Epithelial cell of esophagus (primary cell): ENCODE measurements at regions not wholly inside any gene's neighbourhood (a gene's known extent, or its start where the extent isn't known, plus 50 kb on each side); places are given as distances from the start of the nearest gene placed in this dataset.
"Not testable (repeated sequence)": the region's sequence is repeated elsewhere in the genome, so short reads cannot be mapped to it uniquely, and the experiment has no call there.

ENCODE experiments used
- DNase-seq: peaks from one replicate; pipeline ENCODE4 v3.0.0; 2010; ENCODE audit warnings: low read depth
- H3K4me3 ChIP-seq: 2 replicates; pipeline ENCODE4 v1.5.1; 2011; ENCODE audit warnings: mild to moderate bottlenecking, low read length, control low read depth
- CTCF ChIP-seq: IDR thresholded peaks from 2 replicates; pipeline ENCODE4 v1.5.1; 2011; ENCODE audit warnings: low read depth, mild to moderate bottlenecking, low read length, control low read depth, inconsistent platforms; ENCODE audit not compliant: insufficient read depth; ENCODE audit errors: missing control alignments

DNA sequence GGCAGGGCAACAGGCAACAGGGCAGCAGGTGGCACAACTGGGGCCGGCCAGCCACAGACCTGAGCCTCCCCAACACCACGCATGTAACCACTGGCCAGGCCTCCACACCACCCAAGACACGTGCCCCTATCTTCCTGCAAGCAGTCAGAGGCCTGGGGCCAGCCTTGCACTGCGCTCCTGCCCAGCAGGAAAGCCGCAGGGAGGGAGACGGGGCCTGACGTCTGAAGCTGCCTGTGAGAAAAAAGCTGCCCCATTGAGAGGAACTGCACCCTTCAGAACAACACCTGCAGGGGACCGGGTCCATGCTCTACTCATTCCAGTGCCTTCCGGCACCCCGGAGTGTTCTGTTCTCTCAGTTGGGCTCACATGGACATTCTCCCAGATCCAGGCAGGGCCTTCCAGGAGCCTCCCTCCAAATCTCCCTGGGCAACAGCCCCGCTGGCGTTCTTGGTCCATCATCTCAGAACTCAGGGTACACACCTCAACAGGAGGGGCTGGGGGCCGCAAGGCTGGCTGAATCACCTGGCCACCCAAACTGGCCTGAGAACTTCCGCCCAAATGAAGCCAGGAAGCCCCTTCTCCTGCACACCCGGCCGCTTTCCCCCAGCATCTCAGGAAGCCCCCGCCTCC is 5403.6 kb upstream of the TPTE start:
- not testable (repeated sequence) for DNase-seq, H3K4me3 ChIP-seq

DNA sequence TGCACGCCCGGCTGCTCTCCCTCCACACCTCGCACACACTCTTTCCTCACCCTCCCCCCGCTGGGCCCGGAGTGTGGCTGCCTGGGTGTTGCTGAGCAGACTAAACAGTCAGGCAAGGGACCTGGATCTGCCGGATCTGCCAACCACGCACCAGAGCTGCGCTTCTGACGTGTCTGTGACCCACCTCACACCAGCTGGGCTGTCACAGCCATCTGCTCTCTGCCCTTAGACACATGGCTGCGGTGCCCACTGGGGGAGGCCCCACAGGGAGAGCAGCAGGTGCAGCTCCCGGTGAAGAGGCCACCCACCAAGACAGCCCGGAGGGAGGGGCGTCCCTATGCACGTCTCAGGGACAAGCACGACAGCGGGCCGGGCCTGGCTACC is 5403.1 kb upstream of the TPTE start:
- not testable (repeated sequence) for H3K4me3 ChIP-seq, DNase-seq

DNA sequence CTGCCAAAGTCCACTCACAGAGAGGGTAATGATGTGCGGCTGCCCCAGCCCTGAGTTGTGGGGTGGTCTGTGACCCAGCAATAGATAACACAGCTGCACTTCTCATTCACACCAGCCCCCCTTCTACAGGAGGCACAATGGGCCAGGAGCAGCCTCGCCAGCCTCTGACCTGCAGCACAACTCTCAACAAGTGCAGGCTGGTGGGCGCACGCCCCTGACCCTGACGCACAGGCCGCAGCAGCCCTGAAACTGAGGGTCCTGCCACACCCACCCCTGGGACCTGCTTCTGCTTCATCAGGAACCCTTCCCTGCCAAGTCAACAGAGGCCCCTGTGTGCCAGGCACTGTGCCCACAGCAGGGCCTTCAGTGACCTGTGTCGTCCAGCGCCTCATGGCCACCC is 5402.2 kb upstream of the TPTE start:
- DNase-seq, result not testable (repeated sequence)

GRCh38 chr21:5121399-5121798 is 5400.0 kb upstream of the TPTE start:
- not testable (repeated sequence) for H3K4me3 ChIP-seq, DNase-seq

More for the DNA sequence above, 5402.2 kb upstream of the TPTE start:
- not testable (repeated sequence) for H3K4me3 ChIP-seq

- not testable (repeated sequence) for H3K4me3 ChIP-seq, DNase-seq
These were observed 5399.5 kb upstream of the TPTE start for GRCh38 chr21:5121849-5122248.

GRCh38 chr21:5123655-5124054 is 5397.7 kb upstream of the TPTE start:
- not testable (repeated sequence) for H3K4me3 ChIP-seq, DNase-seq
- peak; percentile 31 for TF ChIP-seq CTCF

- peak overlapping the region; percentile 26 for H3K4me3 ChIP-seq
- DNase-seq, result peak; percentile 74
These were observed 5393.1 kb upstream of the TPTE start for GRCh38 chr21:5128261-5128660.

DNA sequence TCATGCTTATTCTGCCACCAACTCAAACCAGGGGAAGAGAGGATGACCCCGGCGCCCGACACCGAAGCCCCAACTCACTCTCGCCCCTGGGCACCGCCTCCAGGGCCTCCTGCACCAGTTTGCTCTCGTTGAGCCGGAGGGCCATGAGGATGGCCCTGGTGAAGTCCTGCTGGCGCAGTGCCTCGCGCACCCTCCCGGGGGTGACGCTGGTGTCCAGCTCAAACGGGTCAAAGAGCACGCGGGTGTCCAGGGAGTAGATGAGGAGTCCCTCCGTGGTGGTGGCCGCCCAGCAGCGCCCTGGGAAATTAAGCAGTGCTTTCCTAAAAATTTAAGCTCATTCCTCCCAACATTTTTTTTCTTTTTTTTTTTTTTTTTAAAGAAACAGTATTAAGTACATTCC is 5387.6 kb upstream of the TPTE start:
- not testable (repeated sequence) for DNase-seq, H3K4me3 ChIP-seq

GRCh38 chr21:5136406-5136805 is 5385.0 kb upstream of the TPTE start:
- H3K4me3 ChIP-seq, DNase-seq: not testable (repeated sequence)

DNA sequence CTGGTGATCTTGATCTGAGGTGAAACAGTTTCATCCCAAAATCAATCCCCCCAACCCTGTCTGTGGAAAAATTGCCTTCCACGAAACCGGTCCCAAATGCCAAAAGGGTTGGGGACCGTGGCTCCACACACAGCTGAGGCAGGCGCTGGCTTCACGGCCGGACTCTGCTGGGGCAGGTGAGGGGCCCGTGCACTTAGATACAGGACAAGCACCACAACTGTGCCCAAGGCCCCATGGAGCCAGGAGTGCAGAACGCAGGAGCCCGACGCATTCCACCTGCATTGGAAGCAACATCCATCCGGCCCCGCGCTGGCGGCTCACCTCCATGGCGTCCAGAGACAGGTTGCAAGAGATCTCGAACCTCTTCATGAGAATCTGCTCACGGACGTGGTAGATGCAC is 5384.4 kb upstream of the TPTE start:
- DNase-seq, H3K4me3 ChIP-seq: not testable (repeated sequence)

DNA sequence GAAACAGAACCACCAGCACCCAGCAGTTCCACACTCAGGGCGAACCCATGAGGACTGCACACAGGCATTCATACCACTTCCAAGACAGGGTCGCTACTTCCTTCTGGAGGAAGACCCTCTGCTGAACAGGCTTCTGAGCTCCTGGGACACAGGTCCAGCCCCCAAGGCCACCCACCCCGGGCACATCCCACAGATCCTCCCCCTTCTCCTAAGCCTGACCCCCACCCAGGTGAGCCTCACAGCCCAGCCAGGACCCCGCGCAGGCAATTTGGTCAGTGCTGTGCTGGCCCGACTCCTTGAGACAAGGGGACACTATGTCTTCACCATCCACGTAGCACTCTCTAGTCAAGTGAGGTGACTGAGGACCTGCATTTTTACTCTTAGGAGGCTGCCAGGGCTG is 5382.7 kb upstream of the TPTE start:
- not testable (repeated sequence) for DNase-seq, H3K4me3 ChIP-seq

GRCh38 chr21:5139528-5139927 is 5381.9 kb upstream of the TPTE start:
- not testable (repeated sequence) for DNase-seq, H3K4me3 ChIP-seq

DNA sequence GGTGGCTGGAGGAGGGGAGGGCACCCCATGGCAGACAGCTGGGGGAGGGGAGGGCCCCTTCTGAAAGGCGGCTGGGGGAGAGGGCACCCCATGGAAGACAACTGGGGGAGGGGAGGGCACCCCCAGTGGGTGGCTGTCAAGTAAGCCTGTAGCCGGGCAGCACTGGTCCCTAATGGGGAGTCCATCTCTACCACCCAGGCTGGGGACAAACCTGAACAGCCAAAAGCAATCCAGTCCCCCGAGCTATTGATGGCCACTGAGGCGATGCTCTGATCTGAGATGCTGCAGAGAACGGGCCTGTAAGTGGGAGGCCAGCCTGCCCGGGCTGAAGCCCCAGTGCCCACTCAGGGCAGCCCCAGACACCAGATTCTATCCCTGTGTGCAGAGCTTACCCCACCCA is 5378.4 kb upstream of the TPTE start:
- not testable (repeated sequence) for H3K4me3 ChIP-seq, DNase-seq

- not testable (repeated sequence) for H3K4me3 ChIP-seq, DNase-seq
These were observed 5376.7 kb upstream of the TPTE start for GRCh38 chr21:5144731-5145130.

- not testable (repeated sequence) for H3K4me3 ChIP-seq, DNase-seq
These were observed 5373.7 kb upstream of the TPTE start for GRCh38 chr21:5147685-5148084.

- DNase-seq, H3K4me3 ChIP-seq: not testable (repeated sequence)
These were observed 5372.2 kb upstream of the TPTE start for GRCh38 chr21:5149222-5149621.

- not testable (repeated sequence) for DNase-seq, H3K4me3 ChIP-seq
These were observed 5367.3 kb upstream of the TPTE start for GRCh38 chr21:5153842-5154640.

- not testable (repeated sequence) for H3K4me3 ChIP-seq
- peak; percentile 67 for DNase-seq
These were observed 5366.8 kb upstream of the TPTE start for GRCh38 chr21:5154641-5154982.
